ENCODE measurements at regions not wholly inside any gene's neighbourhood (a gene's known extent, or its start where the extent isn't known, plus 50 kb on each side); places are given as distances from the start of the nearest gene placed in this dataset.

GRCh38 chr17:77501101-77501566 lies 360.4 kb downstream of the SEC14L1 start:
- H3K27ac Mint-ChIP-seq, result no peak overlapping the region
- H3K4me1 Mint-ChIP-seq (ENCODE audit: low read depth in 2 of 2), result peaks cover 0 to 4% of the 10 kb centered on the region in 2 donors
- H3K9me3 Mint-ChIP-seq, result no peaks in the 10 kb centered on the region
- no peaks in the 10 kb centered on the region for H3K36me3 Mint-ChIP-seq
- no peak for ATAC-seq
- H3K27me3 Mint-ChIP-seq, result no peaks in the 10 kb centered on the region
- no peak overlapping the region for H3K4me3 Mint-ChIP-seq
- peak; percentile 54 for DNase-seq (ENCODE audit: low spot score)

- DNase-seq (ENCODE audit: low spot score), result peak; percentile 34
- peak overlapping the region in 1 of 2 donors; percentile 18 for H3K27ac Mint-ChIP-seq
These were observed 361.2 kb downstream of the SEC14L1 start for GRCh38 chr17:77501751-77502625.

GRCh38 chr17:77502626-77503292 lies 362.0 kb downstream of the SEC14L1 start:
- peaks cover 0 to 4% of the 10 kb centered on the region in 2 donors for H3K4me1 Mint-ChIP-seq (ENCODE audit: low read depth in 2 of 2)
- H3K4me3 Mint-ChIP-seq, result no peak overlapping the region
- no peaks in the 10 kb centered on the region for H3K9me3 Mint-ChIP-seq
- peak overlapping the region in 1 of 2 donors; percentile 13 for H3K27ac Mint-ChIP-seq
- no peak for ATAC-seq
- DNase-seq (ENCODE audit: low spot score), result no peak
- H3K36me3 Mint-ChIP-seq, result no peaks in the 10 kb centered on the region
- no peaks in the 10 kb centered on the region for H3K27me3 Mint-ChIP-seq

More at GRCh38 chr17:77501751-77502625, 361.2 kb downstream of the SEC14L1 start:
- no peaks in the 10 kb centered on the region for H3K36me3 Mint-ChIP-seq
- no peak overlapping the region for H3K4me3 Mint-ChIP-seq
- peaks cover 0 to 4% of the 10 kb centered on the region in 2 donors for H3K4me1 Mint-ChIP-seq (ENCODE audit: low read depth in 2 of 2)
- no peaks in the 10 kb centered on the region for H3K9me3 Mint-ChIP-seq
- no peak for ATAC-seq
- no peaks in the 10 kb centered on the region for H3K27me3 Mint-ChIP-seq

GRCh38 chr17:77503293-77503655 lies 362.5 kb downstream of the SEC14L1 start:
- ATAC-seq, result no peak
- H3K27ac Mint-ChIP-seq, result no peak overlapping the region
- H3K27me3 Mint-ChIP-seq, result no peaks in the 10 kb centered on the region
- DNase-seq (ENCODE audit: low spot score), result peak; percentile 42
- H3K4me1 Mint-ChIP-seq (ENCODE audit: low read depth in 2 of 2), result peaks cover 0 to 4% of the 10 kb centered on the region in 2 donors
- no peaks in the 10 kb centered on the region for H3K36me3 Mint-ChIP-seq
- no peaks in the 10 kb centered on the region for H3K9me3 Mint-ChIP-seq
- H3K4me3 Mint-ChIP-seq, result no peak overlapping the region

- Mint-ChIP-seq H3K27ac (no peak overlapping the region), H3K27me3 (no peaks in the 10 kb centered on the region), H3K36me3 (no peaks in the 10 kb centered on the region), H3K4me1 (ENCODE audit: low read depth in 2 of 2) (peaks cover 0 to 4% of the 10 kb centered on the region in 2 donors), H3K4me3 (no peak overlapping the region), H3K9me3 (no peaks in the 10 kb centered on the region)
- DNase-seq (ENCODE audit: low spot score) (peak; percentile 55), ATAC-seq (no peak)
These were observed 363.3 kb downstream of the SEC14L1 start for GRCh38 chr17:77503916-77504651.

GRCh38 chr17:77504652-77505155 lies 363.9 kb downstream of the SEC14L1 start:
- H3K9me3 Mint-ChIP-seq, result no peaks in the 10 kb centered on the region
- DNase-seq (ENCODE audit: low spot score) (no peak), ATAC-seq (no peak)
- H3K27me3 Mint-ChIP-seq, result no peaks in the 10 kb centered on the region
- no peak overlapping the region for H3K27ac Mint-ChIP-seq
- no peaks in the 10 kb centered on the region for H3K36me3 Mint-ChIP-seq
- H3K4me1 Mint-ChIP-seq (ENCODE audit: low read depth in 2 of 2), result no peaks in the 10 kb centered on the region
- no peak overlapping the region for H3K4me3 Mint-ChIP-seq

GRCh38 chr17:77505181-77505639 lies 364.4 kb downstream of the SEC14L1 start:
- ATAC-seq, result no peak
- Mint-ChIP-seq H3K27ac (no peak overlapping the region), H3K9me3 (no peaks in the 10 kb centered on the region), H3K36me3 (no peaks in the 10 kb centered on the region), H3K4me1 (ENCODE audit: low read depth in 2 of 2) (no peaks in the 10 kb centered on the region), H3K4me3 (no peak overlapping the region), H3K27me3 (no peaks in the 10 kb centered on the region)
- DNase-seq (ENCODE audit: low spot score), result peak; percentile 35

- DNase-seq (ENCODE audit: low spot score) (peak; percentile 57), ATAC-seq (no peak)
- peaks cover 2% of the 10 kb centered on the region for H3K36me3 Mint-ChIP-seq
- no peaks in the 10 kb centered on the region for H3K27me3 Mint-ChIP-seq
- H3K4me1 Mint-ChIP-seq (ENCODE audit: low read depth in 2 of 2), result no peaks in the 10 kb centered on the region
- no peaks in the 10 kb centered on the region for H3K9me3 Mint-ChIP-seq
- no peak overlapping the region for H3K4me3 Mint-ChIP-seq
- H3K27ac Mint-ChIP-seq, result no peak overlapping the region
These were observed 365.7 kb downstream of the SEC14L1 start for GRCh38 chr17:77506371-77506991.

GRCh38 chr17:77507111-77507885 lies 366.5 kb downstream of the SEC14L1 start:
- Mint-ChIP-seq H3K27me3 (no peaks in the 10 kb centered on the region), H3K9me3 (peaks cover 3% of the 10 kb centered on the region), H3K27ac (no peak overlapping the region), H3K4me1 (ENCODE audit: low read depth in 2 of 2) (peaks cover 0 to 3% of the 10 kb centered on the region in 2 donors), H3K36me3 (peaks cover 7% of the 10 kb centered on the region), H3K4me3 (no peak overlapping the region)
- peak; percentile 46 for DNase-seq (ENCODE audit: low spot score)
- ATAC-seq, result no peak

GRCh38 chr17:77508047-77508715 lies 367.4 kb downstream of the SEC14L1 start:
- no peak overlapping the region for H3K4me3 Mint-ChIP-seq
- ATAC-seq (peak in 1 of 2 donors; percentile 32), DNase-seq (ENCODE audit: low spot score) (no peak)
- H3K27me3 Mint-ChIP-seq, result no peaks in the 10 kb centered on the region
- peaks cover 0 to 3% of the 10 kb centered on the region in 2 donors for H3K4me1 Mint-ChIP-seq (ENCODE audit: low read depth in 2 of 2)
- peaks cover 7% of the 10 kb centered on the region for H3K36me3 Mint-ChIP-seq
- H3K27ac Mint-ChIP-seq, result no peak overlapping the region
- H3K9me3 Mint-ChIP-seq, result peaks cover 3% of the 10 kb centered on the region

- Mint-ChIP-seq H3K36me3 (peaks cover 7% of the 10 kb centered on the region), H3K9me3 (peaks cover 3% of the 10 kb centered on the region), H3K4me1 (ENCODE audit: low read depth in 2 of 2) (peaks cover 0 to 3% of the 10 kb centered on the region in 2 donors), H3K4me3 (no peak overlapping the region), H3K27ac (no peak overlapping the region), H3K27me3 (no peaks in the 10 kb centered on the region)
- DNase-seq (ENCODE audit: low spot score) (no peak), ATAC-seq (no peak)
These were observed 368.3 kb downstream of the SEC14L1 start for GRCh38 chr17:77509089-77509488.

- H3K27ac Mint-ChIP-seq, result no peak overlapping the region
- H3K27me3 Mint-ChIP-seq, result no peaks in the 10 kb centered on the region
- peaks cover 7% of the 10 kb centered on the region for H3K36me3 Mint-ChIP-seq
- H3K4me3 Mint-ChIP-seq, result no peak overlapping the region
- DNase-seq (ENCODE audit: low spot score) (no peak), ATAC-seq (no peak)
- H3K4me1 Mint-ChIP-seq (ENCODE audit: low read depth in 2 of 2), result peaks cover 0 to 3% of the 10 kb centered on the region in 2 donors
- H3K9me3 Mint-ChIP-seq, result peaks cover 3% of the 10 kb centered on the region
These were observed 368.8 kb downstream of the SEC14L1 start for GRCh38 chr17:77509599-77509998.
